C4-2B (cell line): ENCODE measurements at regions not wholly inside any gene's neighbourhood (a gene's known extent, or its start where the extent isn't known, plus 50 kb on each side); places are given as distances from the start of the nearest gene placed in this dataset.

Experiments used
- ZFX ChIP-seq: fragments of 450-650 bp; IDR thresholded peaks from 2 replicates; pipeline ENCODE4 v1.6.1; 2017
- TF ChIP-seq, protein P1 (sequence below): fragments of 450-650 bp; conservative IDR thresholded peaks from 2 replicates; pipeline ENCODE4 v1.5.1; 2017; ENCODE audit warnings: mild to moderate bottlenecking

GRCh38 chr3:148556664-148557063 lies 141.0 kb upstream of the AGTR1 start:
- TF ChIP-seq, protein P1, sequence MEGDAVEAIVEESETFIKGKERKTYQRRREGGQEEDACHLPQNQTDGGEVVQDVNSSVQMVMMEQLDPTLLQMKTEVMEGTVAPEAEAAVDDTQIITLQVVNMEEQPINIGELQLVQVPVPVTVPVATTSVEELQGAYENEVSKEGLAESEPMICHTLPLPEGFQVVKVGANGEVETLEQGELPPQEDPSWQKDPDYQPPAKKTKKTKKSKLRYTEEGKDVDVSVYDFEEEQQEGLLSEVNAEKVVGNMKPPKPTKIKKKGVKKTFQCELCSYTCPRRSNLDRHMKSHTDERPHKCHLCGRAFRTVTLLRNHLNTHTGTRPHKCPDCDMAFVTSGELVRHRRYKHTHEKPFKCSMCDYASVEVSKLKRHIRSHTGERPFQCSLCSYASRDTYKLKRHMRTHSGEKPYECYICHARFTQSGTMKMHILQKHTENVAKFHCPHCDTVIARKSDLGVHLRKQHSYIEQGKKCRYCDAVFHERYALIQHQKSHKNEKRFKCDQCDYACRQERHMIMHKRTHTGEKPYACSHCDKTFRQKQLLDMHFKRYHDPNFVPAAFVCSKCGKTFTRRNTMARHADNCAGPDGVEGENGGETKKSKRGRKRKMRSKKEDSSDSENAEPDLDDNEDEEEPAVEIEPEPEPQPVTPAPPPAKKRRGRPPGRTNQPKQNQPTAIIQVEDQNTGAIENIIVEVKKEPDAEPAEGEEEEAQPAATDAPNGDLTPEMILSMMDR, result no peak
- no peak for TF ChIP-seq ZFX
